ENCODE measurements at regions not wholly inside any gene's neighbourhood (a gene's known extent, or its start where the extent isn't known, plus 50 kb on each side); places are given as distances from the start of the nearest gene placed in this dataset.

GRCh38 chr9:135032868-135033460, 54.5 kb upstream of the OLFM1 start:
- TF ChIP-seq CTCF (IDR thresholded peaks at IDR 0.05; ENCODE audit: low read length, missing control alignments) = no peak
- no peak for DNase-seq (ENCODE audit: low read depth)
- H3K4me3 ChIP-seq (replicated peaks; ENCODE audit: low read depth, low read length) = no peak overlapping the region

DNA sequence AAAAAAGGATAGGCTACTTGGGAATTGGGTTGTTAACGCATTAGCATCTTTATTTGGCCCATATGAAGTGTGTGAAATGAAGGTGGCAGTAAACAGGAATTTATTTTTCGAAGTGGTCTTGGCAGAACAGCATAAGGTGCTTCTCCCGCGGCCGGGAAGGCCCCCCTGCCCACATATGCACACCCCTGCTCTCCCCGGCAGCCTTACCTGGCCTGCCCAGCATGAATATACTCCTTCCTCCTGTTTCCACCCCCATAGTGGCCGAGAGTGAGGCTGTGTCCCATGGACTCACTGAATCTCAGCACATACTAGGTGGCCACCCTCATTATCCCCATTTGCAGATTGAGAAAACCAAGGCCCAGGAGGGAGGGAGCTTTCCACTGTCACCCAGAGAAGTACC, 54.0 kb upstream of the OLFM1 start:
- no peak for TF ChIP-seq CTCF (IDR thresholded peaks at IDR 0.05; ENCODE audit: low read length, missing control alignments)
- no peak overlapping the region for H3K4me3 ChIP-seq (replicated peaks; ENCODE audit: low read depth, low read length)
- no peak for DNase-seq (ENCODE audit: low read depth)

DNA sequence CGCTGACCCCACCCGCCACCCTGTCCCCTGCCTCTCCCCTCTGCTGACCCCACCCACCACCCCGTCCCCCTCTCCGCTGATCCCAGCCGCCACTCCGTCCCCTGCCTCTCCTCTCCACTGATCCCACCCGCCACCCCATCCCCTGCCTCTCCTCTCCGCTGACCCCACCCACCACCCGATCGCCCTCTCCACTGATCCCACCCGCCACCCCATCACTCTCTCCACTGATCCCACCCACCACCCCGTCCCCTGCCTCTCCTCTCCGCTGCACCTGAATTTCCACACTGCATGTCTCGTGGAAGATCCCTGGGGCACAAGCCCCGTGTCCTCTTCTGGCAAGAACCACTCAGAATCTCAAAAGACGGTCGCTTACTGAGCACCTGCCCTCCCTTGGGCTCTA, 53.4 kb upstream of the OLFM1 start:
- no peak for TF ChIP-seq CTCF (IDR thresholded peaks at IDR 0.05; ENCODE audit: low read length, missing control alignments)
- no peak overlapping the region for H3K4me3 ChIP-seq (replicated peaks; ENCODE audit: low read depth, low read length)
- DNase-seq (ENCODE audit: low read depth) = no peak

- no peak for TF ChIP-seq CTCF (IDR thresholded peaks at IDR 0.05; ENCODE audit: low read length, missing control alignments)
- H3K4me3 ChIP-seq (replicated peaks; ENCODE audit: low read depth, low read length) = no peak overlapping the region
- DNase-seq (ENCODE audit: low read depth) = no peak
Observed at GRCh38 chr9:135035781-135036760, 51.4 kb upstream of the OLFM1 start.

DNA sequence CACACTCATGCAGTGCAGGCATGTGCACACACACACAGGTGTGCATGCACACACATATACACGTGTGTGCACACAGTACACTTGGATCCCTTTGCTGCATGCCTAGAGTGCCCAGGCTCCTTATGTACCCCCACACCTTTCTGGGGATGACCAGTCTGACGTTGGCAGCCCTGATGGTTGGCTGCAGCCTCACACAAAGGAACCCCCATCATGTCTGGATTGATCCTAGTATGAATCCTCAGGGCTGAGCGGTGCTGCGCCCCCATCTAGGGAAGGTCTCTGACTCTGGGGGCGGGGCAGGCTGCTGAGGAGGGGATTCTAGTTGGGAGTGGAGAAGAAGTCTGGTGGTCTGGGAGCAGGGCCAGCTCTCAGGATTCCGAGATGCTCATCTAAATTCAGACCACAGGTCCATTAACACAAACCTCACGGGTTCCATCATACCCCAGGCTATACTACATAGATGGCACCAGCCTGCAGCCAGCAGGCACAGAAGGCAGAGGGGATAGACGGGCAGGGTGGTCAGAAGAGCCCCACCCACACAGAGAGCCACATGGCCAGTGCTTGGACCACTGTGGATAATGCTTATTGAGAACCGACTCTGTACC, 50.5 kb upstream of the OLFM1 start:
- DNase-seq (ENCODE audit: low read depth) = no peak

More for the DNA sequence above, 50.5 kb upstream of the OLFM1 start:
- no peak overlapping the region for H3K4me3 ChIP-seq (replicated peaks; ENCODE audit: low read depth, low read length)
- no peak for TF ChIP-seq CTCF (IDR thresholded peaks at IDR 0.05; ENCODE audit: low read length, missing control alignments)

Data from fibroblast of pulmonary artery (primary cell).